Neural cell (in vitro differentiated cells): ENCODE measurements at regions not wholly inside any gene's neighbourhood (a gene's known extent, or its start where the extent isn't known, plus 50 kb on each side); places are given as distances from the start of the nearest gene placed in this dataset.

Source experiments
- H2AFZ ChIP-seq: fragments of 200-600, 300-800 bp; sonication (generic), shearing (Covaris generic); 2 replicates; pipeline ENCODE4 v1.6.0; 2014; ENCODE audit warnings: low read depth, mild to moderate bottlenecking, antibody characterized with exemption, low read length, moderate library complexity
- H3F3A ChIP-seq: fragments of 200-600 bp; shearing (Covaris generic); 2 replicates; pipeline ENCODE4 v1.6.1; 2016; ENCODE audit warnings: mild to moderate bottlenecking, moderate library complexity, mixed read lengths, antibody characterized with exemption, low read length; ENCODE audit not compliant: insufficient read depth, poor library complexity, severe bottlenecking
- H3K27ac ChIP-seq: fragments of 200-600, 300-800 bp; sonication (generic), shearing (Covaris generic); 2 replicates; pipeline ENCODE4 v1.5.1; 2014; ENCODE audit warnings: mild to moderate bottlenecking, low read length, moderate library complexity
- H3K27me3 ChIP-seq: fragments of 300-800, 200-600 bp; sonication (generic), shearing (Covaris generic); 2 replicates; pipeline ENCODE4 v1.6.0; 2014; ENCODE audit warnings: mild to moderate bottlenecking, low read depth, low read length, moderate library complexity; ENCODE audit not compliant: insufficient read depth
- H3K36me3 ChIP-seq: fragments of 300-800, 200-600 bp; sonication (generic), shearing (Covaris generic); 2 replicates; pipeline ENCODE4 v1.5.1; 2014; ENCODE audit warnings: mild to moderate bottlenecking, antibody characterized with exemption, low read length, moderate library complexity; ENCODE audit not compliant: insufficient read depth
- H3K4me2 ChIP-seq: fragments of 300-800, 200-600 bp; sonication (generic), shearing (Covaris generic); 2 replicates; pipeline ENCODE4 v1.6.0; 2014; ENCODE audit warnings: mild to moderate bottlenecking, low read length
- H3K4me3 ChIP-seq: fragments of 300-800, 200-600 bp; sonication (generic), shearing (Covaris generic); 2 replicates; pipeline ENCODE4 v1.5.1; 2014; ENCODE audit warnings: mild to moderate bottlenecking, low read length, moderate library complexity
- H3K79me2 ChIP-seq: fragments of 200-600 bp; shearing (Covaris generic); replicated peaks from 2 replicates; pipeline ENCODE4 v1.6.0; 2014; ENCODE audit warnings: mild to moderate bottlenecking, low read length, moderate library complexity; ENCODE audit not compliant: insufficient read depth
- H3K9ac ChIP-seq: fragments of 300-800, 200-600 bp; sonication (generic), shearing (Covaris generic); 2 replicates; pipeline ENCODE4 v1.6.1; 2016; ENCODE audit warnings: mild to moderate bottlenecking, low read length, mixed read lengths
- H3K9me2 ChIP-seq: fragments of 200-600 bp; shearing (Covaris generic); 2 replicates; pipeline ENCODE4 v1.6.1; 2016; ENCODE audit warnings: mild to moderate bottlenecking, low read length, mixed read lengths; ENCODE audit not compliant: insufficient read depth
- H3K9me3 ChIP-seq: fragments of 200-600, 300-800 bp; sonication (generic), shearing (Covaris generic); 2 replicates; pipeline ENCODE4 v1.6.1; 2016; ENCODE audit warnings: mild to moderate bottlenecking, mixed run types, low read length, moderate library complexity, mixed read lengths
- H4K20me1 ChIP-seq: fragments of 200-600 bp; shearing (Covaris generic); 2 replicates; pipeline ENCODE4 v1.6.1; 2016; ENCODE audit warnings: mild to moderate bottlenecking, mixed run types; ENCODE audit not compliant: insufficient read depth
- EP300 ChIP-seq: fragments of 450-650 bp; conservative IDR thresholded peaks from 2 replicates; pipeline ENCODE4 v1.6.1; 2014; ENCODE audit warnings: antibody characterized with exemption, mild to moderate bottlenecking, moderate library complexity; ENCODE audit not compliant: poor library complexity, severe bottlenecking
- EZH2 ChIP-seq: fragments of 200-600, 300-800 bp; shearing (Covaris generic), sonication (generic); IDR thresholded peaks from 2 replicates; pipeline ENCODE4 v1.6.1; 2014; ENCODE audit warnings: antibody characterized with exemption, low read length, borderline replicate concordance, mild to moderate bottlenecking; ENCODE audit not compliant: insufficient read depth, poor library complexity, severe bottlenecking
- MXI1 ChIP-seq: fragments of 450-650 bp; conservative IDR thresholded peaks from 2 replicates; pipeline ENCODE4 v1.6.1; 2014; ENCODE audit warnings: antibody characterized with exemption, mild to moderate bottlenecking; ENCODE audit not compliant: poor library complexity, severe bottlenecking
- POLR2AphosphoS5 ChIP-seq: IDR thresholded peaks from 2 replicates; pipeline ENCODE4 v1.6.1; 2012
- RAD21 ChIP-seq: fragments of 450-650 bp; conservative IDR thresholded peaks from 2 replicates; pipeline ENCODE4 v1.6.1; 2014; ENCODE audit warnings: antibody characterized with exemption, mild to moderate bottlenecking, moderate library complexity
- SMC3 ChIP-seq: fragments of 450-650 bp; conservative IDR thresholded peaks from 2 replicates; pipeline ENCODE4 v1.6.1; 2014; ENCODE audit warnings: antibody characterized with exemption, mild to moderate bottlenecking, moderate library complexity; ENCODE audit not compliant: poor library complexity
- TAF1 ChIP-seq: IDR thresholded peaks from 2 replicates; pipeline ENCODE4 v1.6.1; 2012; ENCODE audit warnings: low read depth
- TF ChIP-seq, protein P1 (sequence below): IDR thresholded peaks from 2 replicates; pipeline ENCODE4 v1.6.1; 2012; ENCODE audit warnings: borderline replicate concordance
- TF ChIP-seq, protein P2 (sequence below): fragments of 450-650 bp; IDR thresholded peaks from 2 replicates; pipeline ENCODE4 v1.5.1; 2014; ENCODE audit warnings: antibody characterized with exemption, mild to moderate bottlenecking, moderate library complexity; ENCODE audit not compliant: poor library complexity, severe bottlenecking

DNA sequence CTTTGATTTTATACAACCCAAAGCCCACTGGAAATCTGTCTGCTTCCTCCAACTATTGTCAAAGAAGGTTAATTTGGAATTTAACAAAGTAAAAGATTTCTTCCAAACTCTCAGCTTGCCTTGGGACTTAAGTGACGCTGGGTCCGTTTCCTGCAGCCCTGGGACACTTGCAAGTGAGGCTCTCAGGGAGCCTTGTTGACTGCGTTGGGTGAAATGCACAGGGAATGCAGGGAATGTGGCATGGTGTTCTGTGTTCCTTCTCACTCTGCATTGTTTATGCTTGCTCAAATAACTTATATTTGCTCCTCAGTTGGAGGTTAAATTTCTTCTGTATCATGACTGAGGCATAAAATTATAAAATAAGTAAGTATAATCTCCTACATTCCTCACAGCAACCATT, 60.9 kb upstream of the TJP1 start:
- no peak overlapping the region for H3K4me3 ChIP-seq
- no peaks in the 10 kb centered on the region for H3F3A ChIP-seq
- H3K9me2 ChIP-seq: no peaks in the 10 kb centered on the region
- H3K27me3 ChIP-seq: no peaks in the 10 kb centered on the region
- H3K4me2 ChIP-seq: no peak overlapping the region
- TF ChIP-seq EP300 (no peak), RAD21 (no peak), SMC3 (no peak), MXI1 (no peak), POLR2AphosphoS5 (no peak), TAF1 (no peak), EZH2 (no peak)
- TF ChIP-seq, protein P1, sequence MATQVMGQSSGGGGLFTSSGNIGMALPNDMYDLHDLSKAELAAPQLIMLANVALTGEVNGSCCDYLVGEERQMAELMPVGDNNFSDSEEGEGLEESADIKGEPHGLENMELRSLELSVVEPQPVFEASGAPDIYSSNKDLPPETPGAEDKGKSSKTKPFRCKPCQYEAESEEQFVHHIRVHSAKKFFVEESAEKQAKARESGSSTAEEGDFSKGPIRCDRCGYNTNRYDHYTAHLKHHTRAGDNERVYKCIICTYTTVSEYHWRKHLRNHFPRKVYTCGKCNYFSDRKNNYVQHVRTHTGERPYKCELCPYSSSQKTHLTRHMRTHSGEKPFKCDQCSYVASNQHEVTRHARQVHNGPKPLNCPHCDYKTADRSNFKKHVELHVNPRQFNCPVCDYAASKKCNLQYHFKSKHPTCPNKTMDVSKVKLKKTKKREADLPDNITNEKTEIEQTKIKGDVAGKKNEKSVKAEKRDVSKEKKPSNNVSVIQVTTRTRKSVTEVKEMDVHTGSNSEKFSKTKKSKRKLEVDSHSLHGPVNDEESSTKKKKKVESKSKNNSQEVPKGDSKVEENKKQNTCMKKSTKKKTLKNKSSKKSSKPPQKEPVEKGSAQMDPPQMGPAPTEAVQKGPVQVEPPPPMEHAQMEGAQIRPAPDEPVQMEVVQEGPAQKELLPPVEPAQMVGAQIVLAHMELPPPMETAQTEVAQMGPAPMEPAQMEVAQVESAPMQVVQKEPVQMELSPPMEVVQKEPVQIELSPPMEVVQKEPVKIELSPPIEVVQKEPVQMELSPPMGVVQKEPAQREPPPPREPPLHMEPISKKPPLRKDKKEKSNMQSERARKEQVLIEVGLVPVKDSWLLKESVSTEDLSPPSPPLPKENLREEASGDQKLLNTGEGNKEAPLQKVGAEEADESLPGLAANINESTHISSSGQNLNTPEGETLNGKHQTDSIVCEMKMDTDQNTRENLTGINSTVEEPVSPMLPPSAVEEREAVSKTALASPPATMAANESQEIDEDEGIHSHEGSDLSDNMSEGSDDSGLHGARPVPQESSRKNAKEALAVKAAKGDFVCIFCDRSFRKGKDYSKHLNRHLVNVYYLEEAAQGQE: no peak
- TF ChIP-seq, protein P2, sequence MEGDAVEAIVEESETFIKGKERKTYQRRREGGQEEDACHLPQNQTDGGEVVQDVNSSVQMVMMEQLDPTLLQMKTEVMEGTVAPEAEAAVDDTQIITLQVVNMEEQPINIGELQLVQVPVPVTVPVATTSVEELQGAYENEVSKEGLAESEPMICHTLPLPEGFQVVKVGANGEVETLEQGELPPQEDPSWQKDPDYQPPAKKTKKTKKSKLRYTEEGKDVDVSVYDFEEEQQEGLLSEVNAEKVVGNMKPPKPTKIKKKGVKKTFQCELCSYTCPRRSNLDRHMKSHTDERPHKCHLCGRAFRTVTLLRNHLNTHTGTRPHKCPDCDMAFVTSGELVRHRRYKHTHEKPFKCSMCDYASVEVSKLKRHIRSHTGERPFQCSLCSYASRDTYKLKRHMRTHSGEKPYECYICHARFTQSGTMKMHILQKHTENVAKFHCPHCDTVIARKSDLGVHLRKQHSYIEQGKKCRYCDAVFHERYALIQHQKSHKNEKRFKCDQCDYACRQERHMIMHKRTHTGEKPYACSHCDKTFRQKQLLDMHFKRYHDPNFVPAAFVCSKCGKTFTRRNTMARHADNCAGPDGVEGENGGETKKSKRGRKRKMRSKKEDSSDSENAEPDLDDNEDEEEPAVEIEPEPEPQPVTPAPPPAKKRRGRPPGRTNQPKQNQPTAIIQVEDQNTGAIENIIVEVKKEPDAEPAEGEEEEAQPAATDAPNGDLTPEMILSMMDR: no peak
- no peaks in the 10 kb centered on the region for H4K20me1 ChIP-seq
- no peak overlapping the region for H3K9ac ChIP-seq
- no peak overlapping the region for H3K27ac ChIP-seq
- H3K9me3 ChIP-seq: no peaks in the 10 kb centered on the region
- no peaks in the 10 kb centered on the region for H3K79me2 ChIP-seq
- no peak overlapping the region for H2AFZ ChIP-seq
- H3K36me3 ChIP-seq: no peaks in the 10 kb centered on the region

DNA sequence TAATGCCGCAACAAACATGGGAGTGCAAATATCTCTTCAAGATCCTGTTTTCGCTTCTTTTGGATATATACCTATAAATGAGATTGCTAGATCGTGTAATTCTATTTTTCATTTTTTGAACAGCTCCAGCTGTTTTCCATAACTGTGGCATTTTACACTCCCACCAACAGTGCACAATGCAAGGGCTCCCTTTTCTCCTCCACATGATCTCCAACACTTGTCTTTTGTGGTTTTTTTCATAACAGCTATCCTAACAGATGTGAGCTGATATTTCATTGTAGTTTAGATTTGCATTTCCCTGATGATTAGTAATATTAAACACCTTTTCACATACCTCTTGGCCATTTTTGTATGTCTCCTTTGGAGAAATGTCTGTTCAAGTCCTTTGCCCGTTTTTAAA, 58.6 kb upstream of the TJP1 start:
- no peaks in the 10 kb centered on the region for H4K20me1 ChIP-seq
- H3K4me3 ChIP-seq: no peak overlapping the region
- H3F3A ChIP-seq: no peaks in the 10 kb centered on the region
- no peaks in the 10 kb centered on the region for H3K36me3 ChIP-seq
- no peak overlapping the region for H3K27ac ChIP-seq
- H3K9ac ChIP-seq: no peak overlapping the region
- H2AFZ ChIP-seq: no peak overlapping the region
- H3K9me2 ChIP-seq: no peaks in the 10 kb centered on the region
- no peaks in the 10 kb centered on the region for H3K79me2 ChIP-seq
- H3K9me3 ChIP-seq: no peaks in the 10 kb centered on the region
- no peaks in the 10 kb centered on the region for H3K27me3 ChIP-seq
- H3K4me2 ChIP-seq: no peak overlapping the region
- TF ChIP-seq RAD21: no peak
- TF ChIP-seq, protein P2: no peak
- no peak for TF ChIP-seq TAF1
- TF ChIP-seq SMC3: no peak
- TF ChIP-seq EP300: no peak
- TF ChIP-seq, protein P1: no peak
- no peak for TF ChIP-seq EZH2
- no peak for TF ChIP-seq POLR2AphosphoS5
- no peak for TF ChIP-seq MXI1
